GM19240 (cell line): ENCODE measurements at regions not wholly inside any gene's neighbourhood (a gene's known extent, or its start where the extent isn't known, plus 50 kb on each side); places are given as distances from the start of the nearest gene placed in this dataset.

Source experiments
- DNase-seq: peaks from one replicate; pipeline ENCODE4 v3.0.0; 2011; ENCODE audit warnings: low spot score; ENCODE audit not compliant: insufficient read length

DNA sequence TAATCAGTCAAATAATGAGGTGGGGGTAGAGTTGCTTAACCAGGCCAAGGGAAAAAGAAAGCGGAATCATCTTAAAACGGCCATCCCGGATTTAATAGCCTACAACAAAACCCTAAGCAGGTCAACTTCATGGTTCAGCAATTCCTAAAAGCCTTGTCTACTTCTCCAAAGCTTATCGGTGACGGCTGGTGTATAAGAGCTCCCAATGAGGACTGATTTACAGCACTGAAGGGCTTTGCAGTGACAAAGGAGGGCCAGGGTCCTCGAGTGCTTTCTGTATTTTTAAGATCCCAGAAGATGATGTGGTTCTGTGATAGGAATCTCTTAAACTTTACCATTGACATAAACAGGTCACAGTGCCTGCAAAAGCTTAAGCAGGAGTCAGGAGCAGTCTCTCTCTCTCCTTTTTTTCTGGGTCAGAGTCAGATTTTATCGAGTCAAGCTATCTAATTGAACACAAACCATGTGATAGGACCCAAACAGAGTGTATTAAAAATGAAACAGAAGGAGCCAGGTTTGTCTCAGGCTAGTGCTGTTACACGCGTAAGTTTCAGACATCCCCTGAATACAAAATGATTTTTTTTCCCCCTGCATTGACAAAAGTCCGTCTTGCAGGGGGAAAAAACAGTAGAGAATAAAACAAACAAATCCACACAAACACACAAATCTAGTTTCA, 663.6 kb upstream of the ZNF608 start:
- DNase-seq: no peak

DNA sequence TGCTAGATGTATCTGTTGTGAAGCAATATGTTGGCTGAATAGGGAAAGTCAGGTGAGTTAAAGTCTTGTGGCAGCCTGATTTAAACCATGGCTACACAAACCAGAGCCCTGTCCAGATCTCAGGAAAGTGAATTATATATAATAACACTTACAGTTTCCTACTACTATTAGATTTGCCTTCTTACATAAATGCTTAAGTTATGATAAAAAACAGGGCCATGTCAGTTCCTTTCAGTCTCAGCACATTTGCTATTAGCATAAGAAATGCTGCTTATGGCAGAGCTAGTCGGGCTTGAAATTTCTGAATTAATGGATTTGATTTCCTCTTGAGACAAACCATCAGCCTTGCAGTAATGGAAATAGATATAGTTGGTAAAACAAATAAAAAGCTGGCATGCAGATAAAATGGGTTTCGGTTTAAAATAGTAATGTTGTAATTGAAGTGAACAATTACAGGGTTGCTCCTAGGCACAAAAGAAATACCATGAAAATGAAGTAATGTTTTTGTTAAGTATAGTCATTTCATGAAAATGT, 664.2 kb upstream of the ZNF608 start:
- DNase-seq: no peak

DNA sequence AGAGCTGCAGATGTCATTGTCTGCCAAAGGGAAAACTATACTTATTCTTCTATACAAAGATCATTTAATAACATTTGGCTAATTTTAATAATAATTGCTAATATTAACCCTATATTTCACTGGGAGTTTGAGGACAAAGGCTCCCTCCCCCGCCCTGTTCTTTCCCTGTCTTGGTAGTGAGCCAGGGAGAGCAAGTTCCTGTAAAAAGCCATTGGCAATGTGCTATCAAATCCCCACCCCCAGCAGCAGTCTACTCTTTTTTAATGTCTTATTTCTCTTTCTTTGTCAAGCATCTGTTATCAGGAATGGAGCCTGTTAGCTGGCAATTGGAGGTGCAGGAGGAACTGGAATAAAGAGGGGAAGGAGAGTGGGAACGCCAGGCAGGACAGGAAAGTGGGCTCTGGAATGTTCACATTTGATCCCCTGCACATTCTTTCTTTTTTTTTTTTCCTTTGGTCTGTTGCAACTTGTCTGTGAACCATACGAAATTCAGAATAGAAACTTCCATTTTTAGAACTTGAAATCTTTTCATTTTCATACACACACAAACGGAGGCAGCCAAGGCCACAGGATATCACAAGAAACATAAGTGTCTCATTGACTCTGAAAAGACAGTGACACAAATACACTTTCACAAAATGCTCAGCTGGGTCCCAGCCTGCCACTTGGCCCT, 664.8 kb upstream of the ZNF608 start:
- no peak for DNase-seq

DNA sequence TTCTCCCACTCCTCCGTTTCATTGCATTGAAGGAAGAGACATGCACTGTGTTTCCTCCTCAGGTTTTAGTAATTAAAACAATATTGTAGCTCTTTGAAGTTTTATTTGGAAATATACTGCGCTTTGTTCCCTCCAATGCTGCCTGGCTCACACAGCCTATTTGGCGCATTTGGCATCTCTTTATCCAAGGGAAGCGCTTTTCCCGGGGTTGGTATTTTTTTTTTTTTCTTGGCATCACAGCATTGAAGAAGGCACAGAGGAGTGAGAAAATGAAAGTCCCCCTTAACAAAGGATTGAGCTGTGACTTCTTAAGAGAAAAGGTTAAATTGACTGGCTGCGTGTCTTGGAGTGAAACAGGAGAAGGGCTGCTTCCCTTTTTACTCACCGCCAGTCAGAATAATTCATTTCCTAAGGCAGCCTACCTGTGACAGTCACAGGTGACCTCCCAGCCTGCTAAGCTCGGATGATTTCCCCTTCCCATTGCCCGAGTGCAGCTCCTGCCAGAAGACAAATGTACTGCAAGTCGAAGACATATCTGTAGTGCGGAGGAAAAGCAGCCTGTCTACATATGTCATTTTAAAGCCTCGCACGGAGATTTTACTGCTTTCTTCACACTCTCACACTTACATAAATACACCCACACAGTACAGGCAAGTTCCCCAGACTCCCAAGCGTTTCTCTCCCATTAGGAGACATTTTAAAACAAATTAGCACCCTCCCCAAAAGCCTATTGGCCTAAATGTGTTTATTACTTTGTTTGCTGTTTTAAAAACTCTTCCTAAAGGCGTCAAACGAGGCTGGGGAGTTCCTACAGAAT, 665.5 kb upstream of the ZNF608 start:
- no peak for DNase-seq

DNA sequence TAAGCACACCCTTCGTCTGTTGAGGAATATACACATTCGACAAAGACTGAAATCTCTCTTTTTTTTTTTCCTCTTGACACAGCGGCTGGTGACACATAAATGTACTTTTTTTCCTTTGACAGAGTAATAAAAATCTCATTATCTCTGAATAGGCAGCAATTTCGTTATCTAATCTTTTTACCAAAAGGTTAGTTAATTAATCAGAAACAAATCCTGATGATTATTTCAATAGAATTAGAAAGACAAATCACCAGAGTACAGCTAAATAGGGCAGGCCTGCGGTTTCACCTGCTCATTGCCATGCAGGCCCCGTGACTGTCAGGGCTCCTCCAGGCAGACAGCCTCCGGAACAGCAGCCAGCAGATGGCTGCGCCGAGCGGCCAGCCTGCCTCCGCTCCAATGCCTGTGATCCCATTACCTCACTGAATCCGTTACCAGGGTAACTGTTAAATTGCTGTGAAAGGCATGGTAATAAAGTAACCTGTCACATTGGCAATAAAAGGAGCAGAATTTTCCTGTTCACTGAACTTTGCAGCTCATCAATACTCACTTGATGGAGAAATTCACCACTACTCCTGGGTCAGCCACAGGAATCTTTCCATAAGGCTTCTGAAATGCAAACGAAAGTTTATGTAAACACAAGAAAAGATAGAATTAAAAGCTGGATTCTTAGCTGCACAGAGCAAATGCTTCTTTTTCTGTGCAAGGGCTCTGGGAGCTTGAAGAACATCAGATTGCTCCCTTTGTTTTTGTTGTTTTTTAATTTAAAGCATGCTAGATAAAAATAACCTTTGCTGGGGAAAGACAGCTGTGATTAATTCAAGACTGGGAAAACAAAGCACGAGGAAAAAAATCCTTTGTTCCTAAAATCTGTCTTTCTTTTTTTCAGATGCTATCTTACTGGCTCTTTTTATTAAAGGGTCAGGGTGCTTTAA, 666.4 kb upstream of the ZNF608 start:
- no peak for DNase-seq

DNA sequence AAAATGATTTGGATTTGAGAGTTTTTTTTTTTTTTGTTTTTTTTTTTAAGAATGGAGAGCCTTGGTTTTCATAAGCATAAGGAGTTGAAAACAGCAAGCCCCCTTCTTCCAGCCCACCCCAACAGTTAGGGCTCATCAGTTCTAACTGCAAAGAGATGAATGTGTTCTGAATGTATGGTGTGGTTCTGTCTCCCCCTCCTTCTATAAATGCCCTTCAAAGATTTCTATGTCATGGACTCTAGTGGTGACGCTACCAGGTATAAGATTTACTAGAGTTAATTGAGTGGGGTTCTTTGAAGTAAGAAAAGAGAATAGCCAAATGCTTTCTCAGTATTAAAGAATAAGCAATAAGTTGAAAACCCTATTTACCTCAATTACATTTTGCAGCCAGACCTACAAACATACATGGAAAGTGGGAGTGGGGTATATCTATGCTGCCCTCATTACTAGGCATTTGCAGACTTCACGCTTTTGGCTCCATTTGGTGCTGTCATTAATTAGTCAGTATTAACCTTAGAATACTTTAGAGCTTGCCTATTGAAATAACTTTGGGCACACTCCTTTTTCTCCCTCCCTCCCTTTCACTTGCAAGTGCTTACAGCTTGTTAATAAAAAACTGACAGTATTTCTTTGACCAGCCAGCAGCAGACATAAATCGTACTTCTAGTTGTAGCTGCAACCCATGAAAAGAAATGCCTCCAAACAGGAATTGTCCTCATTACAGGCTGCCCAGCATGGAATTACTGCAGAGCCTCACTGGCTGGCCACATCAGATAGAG, 667.2 kb upstream of the ZNF608 start:
- DNase-seq: no peak

DNA sequence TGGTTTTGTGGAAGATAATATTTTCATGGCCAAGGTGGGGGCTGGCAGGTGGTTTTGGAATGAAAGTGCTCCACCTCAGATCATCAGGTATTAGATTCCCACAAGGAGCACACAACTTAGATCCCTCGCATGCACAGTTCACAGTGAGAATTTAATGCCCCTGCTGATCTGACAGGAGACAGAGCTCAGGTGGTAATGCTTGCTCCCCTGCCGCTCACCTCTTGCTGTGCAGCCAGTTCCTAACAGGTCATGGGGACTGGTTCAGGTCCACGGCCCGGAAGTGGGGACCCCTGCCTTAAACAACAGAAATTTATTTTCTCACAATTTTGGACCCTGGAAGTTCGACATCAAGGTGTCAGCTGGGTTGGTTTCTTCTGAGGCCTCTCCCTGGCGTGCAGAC, 668.7 kb upstream of the ZNF608 start:
- DNase-seq: no peak

DNA sequence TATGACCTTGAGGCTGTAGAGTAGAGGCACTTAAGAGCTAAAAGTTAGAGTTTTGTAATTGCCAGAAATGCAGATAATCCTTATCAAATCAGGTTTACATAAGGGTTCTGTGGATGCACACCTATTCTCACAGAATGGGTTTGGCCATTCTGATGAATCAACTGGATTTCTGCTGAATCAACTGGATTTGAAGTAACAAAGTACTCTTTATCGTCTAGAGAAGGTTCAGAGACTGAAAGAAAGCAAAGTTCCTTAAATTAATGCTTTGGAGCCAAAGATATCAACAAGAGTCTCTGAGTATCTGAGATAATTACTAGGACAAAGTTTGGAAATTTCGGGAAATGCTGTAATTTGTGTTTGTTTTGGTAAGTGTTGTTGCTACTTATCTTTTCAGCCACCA, 669.6 kb upstream of the ZNF608 start:
- no peak for DNase-seq

DNA sequence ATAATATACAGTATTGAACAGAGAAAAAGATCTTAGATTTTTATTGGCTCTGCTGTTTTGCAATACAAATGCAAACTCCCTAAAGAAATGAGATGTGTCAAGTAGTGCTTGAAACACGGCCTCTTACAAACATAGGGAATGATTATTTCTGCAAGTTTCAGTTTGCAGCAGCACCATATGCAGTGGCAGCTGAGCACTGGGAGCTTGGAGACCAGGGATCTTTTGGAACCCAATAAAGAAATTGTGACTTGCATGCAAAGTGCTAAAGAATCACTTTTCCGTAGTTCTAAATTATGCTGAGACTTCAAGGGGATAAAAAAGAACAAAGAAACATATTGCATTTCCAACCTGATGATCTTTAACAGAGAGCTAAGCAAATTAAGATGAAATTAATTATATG, 674.6 kb upstream of the ZNF608 start:
- no peak for DNase-seq

DNA sequence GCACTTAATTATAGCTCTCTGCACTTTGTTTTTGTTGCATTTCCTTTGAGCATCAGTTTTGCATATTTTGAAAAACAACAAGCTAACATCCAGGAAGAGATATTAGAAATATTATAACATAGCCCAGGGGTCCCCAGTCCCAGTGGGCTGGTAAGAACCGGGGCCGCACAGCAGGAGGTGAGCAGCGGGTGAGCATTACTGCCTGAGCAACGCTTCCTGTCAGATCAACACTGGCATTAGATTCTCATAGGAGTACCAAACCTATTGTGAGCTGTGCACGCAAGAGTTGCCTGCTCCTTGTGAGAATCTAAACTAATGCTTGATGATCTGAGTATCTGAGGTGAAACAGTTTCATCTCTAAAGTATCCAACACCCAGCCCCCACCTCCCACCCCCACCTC, 675.9 kb upstream of the ZNF608 start:
- DNase-seq: no peak

DNA sequence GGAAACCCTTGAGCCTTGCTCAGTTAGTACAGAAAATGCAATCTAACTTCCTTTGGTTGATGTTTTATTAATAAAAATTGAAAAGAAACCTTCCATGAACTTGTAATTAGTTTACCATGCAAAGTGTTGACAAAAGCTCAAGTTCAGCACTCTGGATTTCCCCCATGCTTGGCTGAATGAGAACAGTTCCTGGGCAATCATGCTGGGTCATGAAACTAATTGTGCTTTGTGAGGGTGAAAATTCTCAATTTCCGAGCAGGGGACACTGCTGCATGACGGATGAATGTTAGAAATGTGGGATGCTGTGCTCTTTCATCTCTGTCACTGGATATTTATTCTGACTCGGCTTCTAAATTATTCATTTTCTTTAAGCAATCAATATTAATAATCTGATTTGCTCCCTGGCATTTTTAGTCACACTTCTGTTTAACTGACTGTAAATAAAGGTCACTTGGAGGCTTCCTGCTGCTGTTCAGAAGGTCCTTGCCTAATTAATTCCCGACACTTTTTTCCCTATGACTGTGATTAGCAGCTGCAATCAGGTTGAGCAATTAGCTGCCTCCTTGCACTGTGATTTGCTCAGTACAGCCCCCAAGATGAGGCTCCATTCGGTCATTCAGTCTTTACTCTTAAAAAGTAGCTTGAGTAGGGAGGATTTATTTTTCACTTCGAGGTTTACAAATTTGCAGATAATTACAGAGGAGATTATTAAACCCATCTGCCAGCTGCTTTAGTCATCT, 678.1 kb upstream of the ZNF608 start:
- no peak for DNase-seq

DNA sequence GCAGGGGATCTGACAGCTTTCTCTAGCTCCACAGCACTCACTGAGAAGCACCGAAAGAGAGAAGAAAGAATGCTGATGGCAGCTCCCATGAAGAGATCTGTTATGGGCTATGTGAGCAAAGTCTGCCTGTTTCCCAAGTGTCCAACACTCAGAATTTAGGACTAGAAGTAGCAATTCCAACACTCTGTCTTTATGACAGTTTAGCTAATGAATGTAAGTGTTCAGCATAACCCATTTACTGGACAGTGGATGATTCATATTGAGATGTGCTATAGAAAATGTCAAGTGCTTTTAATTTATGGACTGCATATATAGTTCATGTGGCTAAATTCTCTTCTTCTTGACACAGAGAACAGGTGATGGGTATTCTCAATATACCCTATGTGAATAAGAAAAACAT, 683.1 kb upstream of the ZNF608 start:
- DNase-seq: no peak

DNA sequence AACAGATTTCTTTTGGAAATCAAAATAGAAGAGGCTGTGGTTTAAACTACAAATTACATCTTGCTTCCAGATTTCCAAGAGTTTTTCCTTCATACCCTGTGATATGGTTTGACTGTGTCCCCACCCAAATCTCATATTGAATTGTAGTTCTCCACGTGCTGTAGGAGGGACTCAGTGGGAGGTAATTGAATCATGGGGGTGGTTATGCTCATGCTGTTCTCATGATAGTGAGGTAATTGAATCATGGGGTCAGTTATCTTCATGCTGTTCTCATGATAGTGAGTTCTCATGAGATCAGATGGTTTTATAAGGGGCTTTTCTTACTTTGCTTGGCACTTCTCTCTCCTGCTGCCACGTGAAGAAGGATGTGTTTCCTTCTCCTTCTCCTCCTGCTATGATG, 687.0 kb upstream of the ZNF608 start:
- DNase-seq: no peak

DNA sequence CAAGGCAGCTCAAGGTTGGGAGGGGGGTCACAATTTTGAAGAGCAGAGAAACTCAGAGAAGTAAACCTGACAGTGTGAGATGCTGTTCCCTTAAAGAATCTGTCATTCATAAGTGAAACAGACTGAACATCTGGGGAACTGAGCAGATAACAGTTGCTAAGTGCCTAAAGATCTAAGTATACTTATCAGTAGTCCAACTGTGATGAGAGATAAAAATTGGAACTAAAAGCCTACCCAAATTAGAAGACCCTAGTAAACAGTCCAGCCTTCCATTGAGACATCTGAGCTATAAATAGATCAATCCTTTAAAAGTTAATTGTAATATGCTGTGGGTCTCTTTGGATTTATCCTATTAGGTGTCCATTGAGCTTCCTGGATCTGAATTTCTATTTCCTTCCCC, 692.8 kb upstream of the ZNF608 start:
- DNase-seq: no peak

DNA sequence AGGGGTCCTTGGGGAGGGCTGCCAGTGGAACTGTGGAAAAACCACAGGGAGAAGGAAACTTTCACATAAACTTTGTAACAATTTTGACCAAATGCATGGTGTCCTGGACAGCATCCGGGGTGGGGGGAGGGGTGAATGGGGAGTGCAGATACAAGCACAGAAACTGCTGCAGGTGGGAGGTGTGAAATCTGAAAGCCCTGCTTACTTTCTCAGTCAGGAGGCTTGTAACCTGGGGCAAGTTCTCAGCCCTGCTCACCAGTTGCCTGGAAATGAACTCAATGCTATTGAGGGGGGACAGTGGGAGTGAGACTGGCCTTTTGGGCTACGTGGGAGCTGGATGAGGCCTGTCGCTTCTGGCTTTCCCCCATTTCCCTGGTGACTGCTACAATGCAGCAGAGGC, 694.5 kb upstream of the ZNF608 start:
- DNase-seq: no peak

DNA sequence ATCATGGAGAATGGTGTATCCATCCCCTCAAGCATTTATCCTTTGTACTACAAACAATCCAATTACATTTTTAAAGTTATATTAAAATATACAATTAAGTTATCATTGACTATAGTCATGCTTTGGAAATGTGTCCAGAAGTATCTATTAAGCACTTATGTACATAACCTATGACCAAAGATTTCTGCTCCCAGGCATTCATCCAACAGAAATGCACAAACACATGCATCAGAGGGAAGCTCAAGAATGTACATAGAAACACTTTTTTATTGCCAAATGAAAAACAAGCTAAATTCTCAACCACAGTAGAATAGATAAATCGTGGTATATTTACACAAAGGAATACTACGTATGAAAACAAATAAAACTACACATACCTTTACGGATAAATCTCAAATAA, 700.5 kb upstream of the ZNF608 start:
- DNase-seq: no peak

DNA sequence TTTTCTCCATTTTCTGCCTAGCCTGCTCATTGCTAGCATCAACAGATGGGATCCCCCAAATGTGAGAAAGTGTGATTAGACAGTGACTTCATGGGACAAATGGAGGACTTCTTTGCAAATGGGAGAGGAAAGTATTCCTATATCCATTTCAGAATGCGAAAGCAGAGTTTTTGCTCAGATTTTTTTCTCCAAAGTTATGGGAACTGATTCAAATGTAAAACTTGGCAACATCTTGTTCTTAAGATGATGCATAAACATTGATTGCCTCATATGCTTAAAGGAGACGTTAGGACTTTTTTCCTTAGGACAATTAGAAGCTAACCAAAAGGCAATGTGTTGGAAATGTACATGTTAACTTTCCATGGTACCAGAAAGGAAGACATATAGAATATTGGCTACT, 704.3 kb upstream of the ZNF608 start:
- DNase-seq: no peak

DNA sequence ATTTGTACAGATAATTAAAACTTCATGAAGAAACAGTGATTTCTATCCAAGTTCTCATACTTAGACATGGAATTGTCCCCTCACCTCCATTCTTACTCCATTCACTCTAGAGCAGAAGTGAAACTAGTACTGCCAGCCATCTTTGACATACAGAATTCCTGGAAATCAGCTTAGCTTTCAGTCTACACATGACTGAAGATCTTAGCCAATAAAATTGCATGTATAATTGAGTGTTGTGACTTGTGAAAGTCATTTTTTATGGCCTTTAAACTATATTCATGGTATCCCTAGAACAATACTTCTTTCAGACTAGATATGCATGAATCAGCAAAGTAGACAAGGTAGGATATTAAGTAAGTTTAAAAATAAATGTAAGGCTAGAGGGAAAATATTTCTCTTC, 705.2 kb upstream of the ZNF608 start:
- no peak for DNase-seq

DNA sequence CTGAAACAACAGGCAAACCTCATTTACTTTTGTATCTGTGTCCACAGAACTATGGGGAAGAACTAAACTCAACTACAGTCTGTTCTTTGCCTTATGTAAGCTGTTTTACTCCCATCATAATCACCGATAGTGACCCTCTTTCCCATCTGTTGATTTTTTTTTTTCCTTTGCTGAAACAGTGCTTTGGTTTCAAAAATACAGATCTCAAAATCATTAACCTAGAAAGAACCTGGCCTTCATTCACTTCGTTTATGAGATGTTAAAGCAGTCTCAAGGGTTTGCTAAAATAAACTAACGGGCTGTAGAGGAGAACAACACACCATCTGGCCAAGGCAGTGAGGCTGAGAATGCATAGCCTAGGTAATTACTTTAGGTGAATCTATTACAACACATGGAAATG, 706.6 kb upstream of the ZNF608 start:
- DNase-seq: no peak

DNA sequence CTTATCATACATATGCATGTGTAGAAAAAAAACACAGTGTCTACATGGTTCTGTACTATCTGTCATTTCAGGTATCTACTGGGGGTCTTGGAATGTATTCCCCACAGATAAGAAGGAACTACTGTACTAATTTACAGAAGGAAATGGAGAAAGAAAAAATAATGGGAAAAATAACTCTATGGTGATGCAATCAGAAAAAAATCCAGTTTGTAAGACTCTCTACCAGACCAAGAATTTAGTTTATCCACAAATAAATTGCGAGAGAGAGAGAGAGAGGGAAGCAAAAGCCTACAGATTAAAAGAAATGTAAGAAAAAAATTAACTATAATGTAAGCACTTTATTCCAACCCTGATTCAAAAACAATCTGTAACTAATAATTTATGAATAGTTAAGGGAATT, 708.6 kb upstream of the ZNF608 start:
- no peak for DNase-seq
